Mesothelial cell of epicardium (in vitro differentiated cells): ENCODE measurements at regions not wholly inside any gene's neighbourhood (a gene's known extent, or its start where the extent isn't known, plus 50 kb on each side); places are given as distances from the start of the nearest gene placed in this dataset.

ENCODE experiments used
- DNase-seq, 2 experiments: peaks; one replicate each; pipeline ENCODE4 v3.0.0; 2021; ENCODE audit warnings: low spot score in 2 of 2; ENCODE audit not compliant: unreplicated experiment in 2 of 2
- H3K27ac Mint-ChIP-seq: 2 replicates; pipeline ENCODE4 v1.8.0; 2021; ENCODE audit warnings: mixed read lengths
- H3K27me3 Mint-ChIP-seq: 2 replicates; pipeline ENCODE4 v1.8.0; 2021; ENCODE audit warnings: low read depth, mixed read lengths
- H3K36me3 Mint-ChIP-seq: 2 replicates; pipeline ENCODE4 v1.8.0; 2021; ENCODE audit warnings: mixed read lengths
- H3K4me1 Mint-ChIP-seq: 2 replicates; pipeline ENCODE4 v1.8.0; 2021; ENCODE audit warnings: mixed read lengths
- H3K4me3 Mint-ChIP-seq: 2 replicates; pipeline ENCODE4 v1.8.0; 2021; ENCODE audit warnings: mild to moderate bottlenecking, moderate library complexity, mixed read lengths
- H3K9me3 Mint-ChIP-seq: 2 replicates; pipeline ENCODE4 v1.8.0; 2021; ENCODE audit warnings: mixed read lengths
- CTCF ChIP-seq: fragments of 200-600 bp; sonication (generic); IDR thresholded peaks from one replicate; pipeline ENCODE4 v1.5.0; 2021; ENCODE audit warnings: antibody characterized with exemption; ENCODE audit not compliant: unreplicated experiment

GRCh38 chr17:77666881-77667395, 291.6 kb upstream of the TNRC6C start:
- peaks cover 3% of the 10 kb centered on the region for H3K4me1 Mint-ChIP-seq
- H3K36me3 Mint-ChIP-seq, result peaks cover 6% of the 10 kb centered on the region
- peaks cover 2% of the 10 kb centered on the region for H3K27me3 Mint-ChIP-seq
- DNase-seq, result no peak
- H3K27ac Mint-ChIP-seq, result no peak overlapping the region
- no peak overlapping the region for H3K4me3 Mint-ChIP-seq
- TF ChIP-seq CTCF, result no peak
- H3K9me3 Mint-ChIP-seq, result peaks cover 19% of the 10 kb centered on the region

- Mint-ChIP-seq H3K36me3 (peaks cover 6% of the 10 kb centered on the region), H3K27ac (no peak overlapping the region), H3K9me3 (peaks cover 22% of the 10 kb centered on the region), H3K4me3 (no peak overlapping the region), H3K27me3 (peaks cover 5% of the 10 kb centered on the region), H3K4me1 (peaks cover 3% of the 10 kb centered on the region)
- no peak for DNase-seq
- TF ChIP-seq CTCF, result no peak
Observed at GRCh38 chr17:77667478-77667877, 291.0 kb upstream of the TNRC6C start.

GRCh38 chr17:77668518-77668917, 290.0 kb upstream of the TNRC6C start:
- no peak overlapping the region for H3K27ac Mint-ChIP-seq
- TF ChIP-seq CTCF, result no peak
- peaks cover 3% of the 10 kb centered on the region for H3K4me1 Mint-ChIP-seq
- H3K36me3 Mint-ChIP-seq, result peaks cover 6% of the 10 kb centered on the region
- DNase-seq, result no peak
- peaks cover 30% of the 10 kb centered on the region for H3K9me3 Mint-ChIP-seq
- no peak overlapping the region for H3K4me3 Mint-ChIP-seq
- peaks cover 10% of the 10 kb centered on the region for H3K27me3 Mint-ChIP-seq

GRCh38 chr17:77670173-77670572, 288.3 kb upstream of the TNRC6C start:
- H3K4me1 Mint-ChIP-seq, result peaks cover 3% of the 10 kb centered on the region
- H3K27me3 Mint-ChIP-seq, result peaks cover 21% of the 10 kb centered on the region
- peaks cover 27% of the 10 kb centered on the region for H3K9me3 Mint-ChIP-seq
- no peak overlapping the region for H3K4me3 Mint-ChIP-seq
- TF ChIP-seq CTCF, result no peak
- no peak for DNase-seq
- no peak overlapping the region for H3K27ac Mint-ChIP-seq
- H3K36me3 Mint-ChIP-seq, result peaks cover 6% of the 10 kb centered on the region

- no peak for DNase-seq
- Mint-ChIP-seq H3K4me1 (peaks cover 17% of the 10 kb centered on the region), H3K9me3 (peaks cover 15% of the 10 kb centered on the region), H3K4me3 (no peak overlapping the region), H3K27me3 (peaks cover 54% of the 10 kb centered on the region), H3K36me3 (no peaks in the 10 kb centered on the region), H3K27ac (no peak overlapping the region)
- TF ChIP-seq CTCF, result no peak
Observed at GRCh38 chr17:77674358-77674757, 284.1 kb upstream of the TNRC6C start.

- no peak for TF ChIP-seq CTCF
- DNase-seq, result no peak
- Mint-ChIP-seq H3K36me3 (no peaks in the 10 kb centered on the region), H3K9me3 (peaks cover 10% of the 10 kb centered on the region), H3K4me3 (no peak overlapping the region), H3K27ac (no peak overlapping the region), H3K27me3 (peaks cover 61% of the 10 kb centered on the region), H3K4me1 (peaks cover 17% of the 10 kb centered on the region)
Observed at GRCh38 chr17:77675411-77675810, 283.1 kb upstream of the TNRC6C start.
